Activated CD8-positive, alpha-beta T cell treated with anti-CD3 and anti-CD28 coated beads for 36 hours (primary cell): ENCODE measurements at regions not wholly inside any gene's neighbourhood (a gene's known extent, or its start where the extent isn't known, plus 50 kb on each side); places are given as distances from the start of the nearest gene placed in this dataset.
A peak's percentile ranks its signal among the peaks of the same experiment; 100 is the strongest.

Experiments
- ATAC-seq: fragments of 200-7000 bp; cut with Tn5 transposase; one replicate; pipeline ENCODE4 v1.10.0; 2021; ENCODE audit warnings: mild to moderate bottlenecking, moderate library complexity
- CTCF ChIA-PET: fragments of 350-600 bp; sonication (Branson Sonifier 250); formaldehyde crosslinking; loops from one replicate; lab custom pipeline; 2021; ENCODE audit warnings: antibody characterized with exemption; lab: Charles Lee
- POLR2A ChIA-PET: fragments of 350-600 bp; sonication (Branson Sonifier 250); formaldehyde crosslinking; loops from one replicate; lab custom pipeline; 2021; ENCODE audit warnings: antibody characterized with exemption; lab: Charles Lee
- DNase-seq: peaks from one replicate; pipeline ENCODE4 v3.0.0-alpha.2; 2020
- H3K27ac Mint-ChIP-seq: one replicate; pipeline ENCODE4 v1.8.0; 2021; ENCODE audit warnings: mild to moderate bottlenecking, mixed read lengths
- H3K27me3 Mint-ChIP-seq: one replicate; pipeline ENCODE4 v1.8.0; 2021; ENCODE audit warnings: mixed read lengths
- H3K36me3 Mint-ChIP-seq: one replicate; pipeline ENCODE4 v1.8.0; 2021; ENCODE audit warnings: low read depth, mixed read lengths
- H3K4me1 Mint-ChIP-seq: one replicate; pipeline ENCODE4 v1.8.0; 2021; ENCODE audit warnings: low read depth, mixed read lengths
- H3K4me3 Mint-ChIP-seq: one replicate; pipeline ENCODE4 v1.8.0; 2021; ENCODE audit warnings: mild to moderate bottlenecking, moderate library complexity, mixed read lengths
- H3K9me3 Mint-ChIP-seq: one replicate; pipeline ENCODE4 v1.8.0; 2021; ENCODE audit warnings: mixed read lengths
- intact Hi-C: fragments of 100-400 bp; cut with micrococcal nuclease; formaldehyde crosslinking; loops from one replicate; pipeline ENCODE4 v1.10.0; 2022
- TF ChIP-seq, protein P1 (sequence below): fragments of 200-600 bp; IDR thresholded peaks from one replicate; pipeline ENCODE4 v1.8.0; 2022; ENCODE audit warnings: antibody characterized with exemption, mild to moderate bottlenecking

DNA sequence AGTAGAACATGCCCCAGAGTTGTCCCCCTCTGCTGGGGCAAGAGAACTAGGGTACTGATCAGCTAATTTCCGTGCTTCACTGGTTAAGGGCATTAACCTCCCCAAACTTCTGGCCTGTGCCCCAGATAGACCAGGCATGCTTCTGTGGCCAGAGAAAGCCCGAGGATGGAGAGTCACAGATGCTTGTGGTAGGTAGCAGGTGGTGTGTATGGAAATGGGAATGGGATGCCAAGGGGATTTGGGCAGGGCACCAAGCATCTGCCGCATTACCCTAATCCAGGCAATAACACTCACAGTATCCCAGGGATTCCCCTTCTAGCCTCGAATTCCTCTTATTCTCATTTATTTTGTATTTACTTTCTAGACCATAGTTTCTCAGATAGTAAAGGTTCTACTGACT is 124.8 kb upstream of the KLF12 start:
- peaks cover 47% of the 10 kb centered on the region for H3K4me1 Mint-ChIP-seq
- no peak overlapping the region for H3K27ac Mint-ChIP-seq
- intact Hi-C loops: no loop called here
- TF ChIP-seq, protein P1, sequence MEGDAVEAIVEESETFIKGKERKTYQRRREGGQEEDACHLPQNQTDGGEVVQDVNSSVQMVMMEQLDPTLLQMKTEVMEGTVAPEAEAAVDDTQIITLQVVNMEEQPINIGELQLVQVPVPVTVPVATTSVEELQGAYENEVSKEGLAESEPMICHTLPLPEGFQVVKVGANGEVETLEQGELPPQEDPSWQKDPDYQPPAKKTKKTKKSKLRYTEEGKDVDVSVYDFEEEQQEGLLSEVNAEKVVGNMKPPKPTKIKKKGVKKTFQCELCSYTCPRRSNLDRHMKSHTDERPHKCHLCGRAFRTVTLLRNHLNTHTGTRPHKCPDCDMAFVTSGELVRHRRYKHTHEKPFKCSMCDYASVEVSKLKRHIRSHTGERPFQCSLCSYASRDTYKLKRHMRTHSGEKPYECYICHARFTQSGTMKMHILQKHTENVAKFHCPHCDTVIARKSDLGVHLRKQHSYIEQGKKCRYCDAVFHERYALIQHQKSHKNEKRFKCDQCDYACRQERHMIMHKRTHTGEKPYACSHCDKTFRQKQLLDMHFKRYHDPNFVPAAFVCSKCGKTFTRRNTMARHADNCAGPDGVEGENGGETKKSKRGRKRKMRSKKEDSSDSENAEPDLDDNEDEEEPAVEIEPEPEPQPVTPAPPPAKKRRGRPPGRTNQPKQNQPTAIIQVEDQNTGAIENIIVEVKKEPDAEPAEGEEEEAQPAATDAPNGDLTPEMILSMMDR: no peak
- DNase-seq: no peak
- POLR2A ChIA-PET: no interaction called here
- H3K4me3 Mint-ChIP-seq: no peak overlapping the region
- CTCF ChIA-PET: interaction anchor here (1.0 kb wide), 1 partner anchor 28 kb away, joined by 4 read pairs; no protein-coding TSS in a partner anchor
- H3K9me3 Mint-ChIP-seq: peaks cover 7% of the 10 kb centered on the region
- no peaks in the 10 kb centered on the region for H3K27me3 Mint-ChIP-seq
- no peak for ATAC-seq
- H3K36me3 Mint-ChIP-seq: peaks cover 2% of the 10 kb centered on the region

DNA sequence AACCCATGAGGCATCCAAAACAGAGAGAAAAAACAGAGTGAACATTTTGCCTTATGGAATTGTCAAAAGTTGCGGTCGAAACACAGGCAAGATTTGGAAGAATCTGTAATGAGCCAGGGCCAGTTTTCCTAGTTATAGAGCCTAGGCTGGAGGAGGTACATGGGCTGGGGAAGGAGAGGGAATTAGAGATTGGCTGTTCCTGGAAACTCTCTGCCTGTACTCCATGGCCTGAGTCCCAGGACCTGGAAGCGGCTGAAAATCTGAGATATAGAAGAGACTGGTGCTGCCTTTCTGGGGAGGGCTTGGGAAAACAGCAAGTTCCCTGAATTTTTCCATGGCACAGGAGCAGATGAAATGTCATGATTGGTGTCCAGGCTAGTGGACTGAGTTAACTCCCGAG is 122.8 kb upstream of the KLF12 start:
- intact Hi-C loops: no loop called here
- Mint-ChIP-seq H3K4me3 (no peak overlapping the region), H3K36me3 (peaks cover 2% of the 10 kb centered on the region), H3K4me1 (peaks cover 64% of the 10 kb centered on the region), H3K27ac (peak overlapping the region; percentile 69), H3K9me3 (no peaks in the 10 kb centered on the region), H3K27me3 (no peaks in the 10 kb centered on the region)
- DNase-seq (no peak), ATAC-seq (no peak)
- TF ChIP-seq, protein P1: no peak
- CTCF ChIA-PET: interaction anchor here (1.4 to 1.7 kb wide), 2 partner anchors 12 to 16 kb away, joined by 3 read pairs; no protein-coding TSS in a partner anchor
- POLR2A ChIA-PET: interaction anchor here (1.4 kb wide), 2 partner anchors 9 to 11 kb away, joined by 3 to 4 read pairs; no protein-coding TSS in a partner anchor

DNA sequence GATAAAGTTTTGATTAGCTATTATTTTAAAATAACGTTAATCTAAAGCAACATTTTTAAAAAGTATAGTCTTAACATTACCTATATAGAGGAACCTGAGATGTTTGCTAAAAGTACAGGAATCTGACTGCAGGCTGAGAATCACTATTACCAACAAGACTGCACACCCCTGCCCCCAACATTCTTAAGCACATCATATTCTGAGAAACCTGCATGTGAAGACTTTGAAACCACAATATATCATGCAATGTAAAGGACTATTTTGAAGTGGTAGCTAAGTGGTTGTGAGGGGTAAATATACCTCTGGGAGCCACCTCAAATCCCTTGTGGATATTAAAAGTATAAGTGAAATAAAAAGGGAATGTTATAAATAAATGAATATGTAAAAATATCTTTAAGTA is 119.0 kb upstream of the KLF12 start:
- no peak overlapping the region for H3K4me3 Mint-ChIP-seq

DNA sequence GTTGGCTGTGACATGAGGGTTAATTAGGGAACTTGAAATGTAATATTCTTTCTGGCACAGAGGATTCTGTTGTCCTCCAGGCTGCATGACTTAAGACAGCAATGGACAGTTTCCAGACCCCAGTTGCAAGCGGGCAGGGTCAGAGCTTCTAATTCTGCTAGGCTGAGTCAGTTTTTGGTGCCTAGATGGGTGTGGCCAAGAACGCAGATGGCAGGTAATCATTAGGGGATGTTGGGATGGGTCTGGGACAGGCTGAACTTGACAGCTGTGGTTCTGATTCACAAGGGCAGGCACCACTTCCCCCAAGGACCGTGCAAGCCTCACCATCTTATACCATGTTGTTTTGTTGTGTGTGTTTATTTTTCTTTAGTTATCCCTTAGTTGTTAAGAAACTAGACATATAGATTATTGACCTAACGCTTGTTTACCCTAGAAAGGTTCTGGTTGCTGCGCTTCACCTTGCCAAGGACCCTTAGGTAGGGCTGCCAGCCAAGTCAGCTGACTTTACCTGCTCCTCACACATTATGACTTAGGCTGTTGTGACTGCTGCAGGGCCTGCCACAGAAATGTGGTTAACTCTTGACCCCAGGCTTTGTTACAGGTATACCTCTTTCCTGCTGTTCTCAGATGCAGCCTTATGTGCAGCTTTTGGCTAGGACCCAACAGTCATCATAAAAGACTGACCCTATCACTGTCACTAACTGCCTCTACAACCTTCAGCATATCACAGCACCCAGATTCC is 117.7 kb upstream of the KLF12 start:
- Mint-ChIP-seq H3K9me3 (no peaks in the 10 kb centered on the region), H3K4me3 (no peak overlapping the region), H3K27ac (peak overlapping the region; percentile 31), H3K4me1 (peaks cover 78% of the 10 kb centered on the region), H3K27me3 (no peaks in the 10 kb centered on the region), H3K36me3 (peaks cover 7% of the 10 kb centered on the region)
- ATAC-seq (peak; percentile 34), DNase-seq (peak; percentile 38)
- intact Hi-C loops: no loop called here
- TF ChIP-seq, protein P1: no peak
- POLR2A ChIA-PET: no interaction called here
- CTCF ChIA-PET: interaction anchor here (1.7 to 5.2 kb wide), 3 partner anchors 8 to 35 kb away, joined by 6 to 25 read pairs (median 10); no protein-coding TSS in a partner anchor

More for the DNA sequence above, 119.0 kb upstream of the KLF12 start:
- ATAC-seq (peak; percentile 68), DNase-seq (peak; percentile 55)
- TF ChIP-seq, protein P1: no peak
- peaks cover 77% of the 10 kb centered on the region for H3K4me1 Mint-ChIP-seq
- H3K9me3 Mint-ChIP-seq: no peaks in the 10 kb centered on the region
- intact Hi-C loops: no loop called here
- H3K27ac Mint-ChIP-seq: no peak overlapping the region
- H3K27me3 Mint-ChIP-seq: no peaks in the 10 kb centered on the region
- H3K36me3 Mint-ChIP-seq: peaks cover 7% of the 10 kb centered on the region
- ChIA-PET POLR2A (interaction anchor here (0.6 to 0.7 kb wide), 2 partner anchors 9 to 90 kb away, joined by 3 read pairs; no protein-coding TSS in a partner anchor), CTCF (interaction anchor here (0.8 to 5.2 kb wide), 6 partner anchors 9 to 66 kb away, joined by 3 to 25 read pairs (median 4); no protein-coding TSS in a partner anchor)

GRCh38 chr13:74250738-74251190 is 116.6 kb upstream of the KLF12 start:
- ChIA-PET POLR2A (interaction anchor here (0.5 kb wide), 1 partner anchor 20 kb away, joined by 3 read pairs; no protein-coding TSS in a partner anchor), CTCF (no interaction called here)
- intact Hi-C loops: no loop called here
- DNase-seq (no peak), ATAC-seq (peak; percentile 35)
- H3K9me3 Mint-ChIP-seq: no peaks in the 10 kb centered on the region
- H3K27ac Mint-ChIP-seq: peak overlapping the region; percentile 33
- peaks cover 5% of the 10 kb centered on the region for H3K36me3 Mint-ChIP-seq
- TF ChIP-seq, protein P1: no peak
- peaks cover 79% of the 10 kb centered on the region for H3K4me1 Mint-ChIP-seq
- H3K4me3 Mint-ChIP-seq: no peak overlapping the region
- no peaks in the 10 kb centered on the region for H3K27me3 Mint-ChIP-seq
